Kidney epithelial cell (primary cell): ENCODE measurements at regions not wholly inside any gene's neighbourhood (a gene's known extent, or its start where the extent isn't known, plus 50 kb on each side); places are given as distances from the start of the nearest gene placed in this dataset.

Source experiments
- DNase-seq: peaks from one replicate; pipeline ENCODE4 v3.0.0-alpha.2; 2010; ENCODE audit warnings: low read depth
- H3K27me3 ChIP-seq: 2 replicates; pipeline ENCODE4 v1.6.0; 2011; ENCODE audit warnings: low read length; ENCODE audit not compliant: control insufficient read depth, insufficient read depth
- H3K36me3 ChIP-seq: 2 replicates; pipeline ENCODE4 v1.5.1; 2011; ENCODE audit warnings: low read length; ENCODE audit not compliant: control insufficient read depth, insufficient read depth
- H3K4me3 ChIP-seq: 2 replicates; pipeline ENCODE4 v1.5.1; 2011; ENCODE audit warnings: low read depth, mild to moderate bottlenecking, control low read depth, low read length
- CTCF ChIP-seq: IDR thresholded peaks from 2 replicates; pipeline ENCODE4 v1.5.1; 2011; ENCODE audit warnings: mild to moderate bottlenecking, moderate library complexity, low read length, control low read depth, inconsistent platforms; ENCODE audit not compliant: insufficient read depth, poor library complexity, severe bottlenecking

DNA sequence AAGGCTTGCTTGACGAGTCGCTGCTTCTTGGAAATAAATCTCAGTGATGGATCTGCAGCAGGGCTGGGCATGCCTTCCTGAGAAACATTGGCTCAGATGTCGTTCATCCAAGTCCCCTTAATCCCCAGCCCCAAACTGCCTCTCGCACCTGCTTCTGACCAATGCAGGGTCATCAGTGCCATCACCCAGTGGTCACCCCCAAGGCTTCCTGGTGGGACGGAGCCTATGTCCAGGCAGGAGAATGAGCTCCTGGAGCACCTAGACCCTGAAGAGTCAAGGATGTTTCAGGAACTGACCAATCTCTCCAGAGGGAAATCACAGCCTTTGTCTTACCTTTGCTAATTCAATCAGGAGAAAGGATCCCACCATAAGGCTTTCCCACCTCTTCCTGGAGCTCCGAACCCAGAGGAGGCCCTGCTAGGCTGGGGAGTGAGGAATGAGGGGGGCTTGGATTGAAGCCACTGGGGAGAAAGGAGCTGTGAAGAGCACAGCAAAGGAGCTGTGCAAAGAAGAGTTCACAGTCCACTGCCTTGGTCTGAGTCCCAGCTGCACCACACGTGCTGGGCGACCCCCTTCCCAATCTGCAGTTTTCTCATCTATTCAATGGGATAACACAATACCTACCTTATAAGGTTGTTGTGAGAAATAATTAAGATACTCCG, 416.1 kb downstream of the NPHP4 start:
- H3K4me3 ChIP-seq = no peak overlapping the region
- H3K27me3 ChIP-seq = no peaks in the 10 kb centered on the region
- no peak for DNase-seq
- TF ChIP-seq CTCF = no peak
- no peaks in the 10 kb centered on the region for H3K36me3 ChIP-seq

DNA sequence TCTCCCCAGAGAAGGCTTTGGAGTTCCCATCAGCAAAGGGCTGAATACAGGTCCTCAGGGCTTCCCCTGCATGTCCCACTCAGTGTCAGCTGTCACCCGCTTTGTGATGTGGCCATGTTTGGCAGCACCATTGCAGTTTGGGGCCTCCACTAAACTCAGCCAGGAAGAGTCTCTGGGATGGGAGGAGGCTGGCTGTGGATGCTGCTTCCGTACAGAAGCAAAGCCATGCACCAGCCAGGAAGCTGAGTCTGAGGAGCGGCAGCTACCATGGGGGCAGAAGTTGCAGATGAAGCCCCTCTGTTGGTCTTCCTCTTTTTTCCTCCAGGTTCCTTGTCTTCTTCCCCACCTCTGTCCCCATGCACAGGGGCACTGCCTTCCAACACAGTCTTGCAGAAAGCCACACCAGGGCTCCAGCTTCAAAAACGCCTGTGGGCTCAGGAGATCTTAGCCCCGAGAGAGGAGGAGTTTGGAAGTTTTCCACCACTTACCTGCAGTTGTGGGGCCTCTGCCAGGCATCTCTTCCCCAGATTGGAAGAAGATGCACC, 416.8 kb downstream of the NPHP4 start:
- no peak overlapping the region for H3K4me3 ChIP-seq
- TF ChIP-seq CTCF = no peak
- DNase-seq = no peak
- H3K27me3 ChIP-seq = no peaks in the 10 kb centered on the region
- no peaks in the 10 kb centered on the region for H3K36me3 ChIP-seq

- Histone ChIP-seq H3K36me3 (no peaks in the 10 kb centered on the region), H3K4me3 (no peak overlapping the region), H3K27me3 (no peaks in the 10 kb centered on the region)
- no peak for TF ChIP-seq CTCF
- no peak for DNase-seq
These were observed 417.6 kb downstream of the NPHP4 start for GRCh38 chr1:5574641-5575040.

- H3K36me3 ChIP-seq = no peaks in the 10 kb centered on the region
- TF ChIP-seq CTCF = no peak
- no peak for DNase-seq
- no peaks in the 10 kb centered on the region for H3K27me3 ChIP-seq
- H3K4me3 ChIP-seq = no peak overlapping the region
These were observed 419.4 kb downstream of the NPHP4 start for GRCh38 chr1:5572794-5573193.

DNA sequence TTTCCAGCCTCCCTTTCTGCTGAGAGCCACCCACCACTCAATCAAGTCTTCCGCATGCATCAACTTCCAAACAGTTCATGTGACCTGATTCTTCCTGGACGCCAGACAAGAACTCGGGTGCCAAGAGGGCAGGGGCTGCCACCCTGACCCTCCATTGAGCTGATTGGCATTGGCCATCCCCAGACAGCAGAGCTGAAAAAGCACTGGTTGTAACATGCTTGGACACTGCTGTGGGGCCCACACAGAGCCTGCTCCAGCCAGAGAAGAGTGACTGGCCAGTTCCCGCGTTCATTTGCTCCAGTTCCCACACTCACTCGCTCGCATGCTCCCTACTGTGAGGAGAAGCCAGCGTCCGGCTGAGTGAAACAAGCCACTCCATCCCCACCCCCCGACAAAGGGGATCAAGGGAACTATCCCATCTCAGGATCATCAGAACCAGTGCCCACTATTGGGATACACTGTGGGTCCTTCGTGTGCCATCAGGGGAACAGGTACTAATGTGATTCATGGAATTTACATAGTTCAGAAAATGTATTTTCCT, 420.3 kb downstream of the NPHP4 start:
- Histone ChIP-seq H3K27me3 (no peaks in the 10 kb centered on the region), H3K36me3 (no peaks in the 10 kb centered on the region), H3K4me3 (no peak overlapping the region)
- DNase-seq = no peak
- TF ChIP-seq CTCF = no peak

- TF ChIP-seq CTCF = no peak
- no peaks in the 10 kb centered on the region for H3K27me3 ChIP-seq
- H3K36me3 ChIP-seq = no peaks in the 10 kb centered on the region
- no peak for DNase-seq
- H3K4me3 ChIP-seq = no peak overlapping the region
These were observed 420.8 kb downstream of the NPHP4 start for GRCh38 chr1:5571438-5571837.
